Coronary artery (tissue), 2 donors: ENCODE measurements at regions not wholly inside any gene's neighbourhood (a gene's known extent, or its start where the extent isn't known, plus 50 kb on each side); places are given as distances from the start of the nearest gene placed in this dataset.

Source experiments
- DNase-seq: peaks from one replicate; pipeline ENCODE4 v3.0.0-alpha.2; 2017; ENCODE audit warnings: low spot score
- H3K27ac ChIP-seq, 2 donors: fragments of 200-600 bp; sonication (generic); one replicate each; pipeline ENCODE4 v1.5.1; 2016 to 2019
- H3K4me3 ChIP-seq: fragments of 200-600 bp; sonication (generic); 2 replicates; pipeline ENCODE4 v1.5.1; 2016; ENCODE audit warnings: mild to moderate bottlenecking, moderate library complexity
- TF ChIP-seq, protein P1 (sequence below): fragments of 200-600 bp; sonication (generic); IDR thresholded peaks from one replicate; pipeline ENCODE4 v1.5.1; 2019; ENCODE audit warnings: antibody characterized with exemption

DNA sequence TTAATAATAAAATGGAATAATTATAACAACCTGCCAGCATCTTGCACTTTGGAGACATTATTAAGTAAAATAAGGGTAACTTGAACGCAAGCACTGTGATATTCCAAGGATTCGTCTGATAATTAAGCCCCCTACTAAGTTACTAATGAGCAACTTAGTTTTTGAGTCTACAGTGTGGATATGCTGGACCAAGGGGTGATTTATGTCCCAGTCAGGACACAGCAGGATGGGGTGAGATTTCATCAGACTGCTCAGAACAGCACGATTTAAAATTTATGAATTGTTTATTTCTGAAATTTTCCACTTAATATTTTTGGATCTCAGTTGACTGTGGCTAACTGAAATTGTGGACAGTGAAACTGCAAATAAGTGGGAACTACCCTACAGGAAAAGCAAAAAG lies 182.8 kb upstream of the PHF14 start:
- DNase-seq = no peak
- no peak overlapping the region for H3K4me3 ChIP-seq
- no peak overlapping the region for H3K27ac ChIP-seq
- TF ChIP-seq, protein P1, sequence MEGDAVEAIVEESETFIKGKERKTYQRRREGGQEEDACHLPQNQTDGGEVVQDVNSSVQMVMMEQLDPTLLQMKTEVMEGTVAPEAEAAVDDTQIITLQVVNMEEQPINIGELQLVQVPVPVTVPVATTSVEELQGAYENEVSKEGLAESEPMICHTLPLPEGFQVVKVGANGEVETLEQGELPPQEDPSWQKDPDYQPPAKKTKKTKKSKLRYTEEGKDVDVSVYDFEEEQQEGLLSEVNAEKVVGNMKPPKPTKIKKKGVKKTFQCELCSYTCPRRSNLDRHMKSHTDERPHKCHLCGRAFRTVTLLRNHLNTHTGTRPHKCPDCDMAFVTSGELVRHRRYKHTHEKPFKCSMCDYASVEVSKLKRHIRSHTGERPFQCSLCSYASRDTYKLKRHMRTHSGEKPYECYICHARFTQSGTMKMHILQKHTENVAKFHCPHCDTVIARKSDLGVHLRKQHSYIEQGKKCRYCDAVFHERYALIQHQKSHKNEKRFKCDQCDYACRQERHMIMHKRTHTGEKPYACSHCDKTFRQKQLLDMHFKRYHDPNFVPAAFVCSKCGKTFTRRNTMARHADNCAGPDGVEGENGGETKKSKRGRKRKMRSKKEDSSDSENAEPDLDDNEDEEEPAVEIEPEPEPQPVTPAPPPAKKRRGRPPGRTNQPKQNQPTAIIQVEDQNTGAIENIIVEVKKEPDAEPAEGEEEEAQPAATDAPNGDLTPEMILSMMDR = no peak

DNA sequence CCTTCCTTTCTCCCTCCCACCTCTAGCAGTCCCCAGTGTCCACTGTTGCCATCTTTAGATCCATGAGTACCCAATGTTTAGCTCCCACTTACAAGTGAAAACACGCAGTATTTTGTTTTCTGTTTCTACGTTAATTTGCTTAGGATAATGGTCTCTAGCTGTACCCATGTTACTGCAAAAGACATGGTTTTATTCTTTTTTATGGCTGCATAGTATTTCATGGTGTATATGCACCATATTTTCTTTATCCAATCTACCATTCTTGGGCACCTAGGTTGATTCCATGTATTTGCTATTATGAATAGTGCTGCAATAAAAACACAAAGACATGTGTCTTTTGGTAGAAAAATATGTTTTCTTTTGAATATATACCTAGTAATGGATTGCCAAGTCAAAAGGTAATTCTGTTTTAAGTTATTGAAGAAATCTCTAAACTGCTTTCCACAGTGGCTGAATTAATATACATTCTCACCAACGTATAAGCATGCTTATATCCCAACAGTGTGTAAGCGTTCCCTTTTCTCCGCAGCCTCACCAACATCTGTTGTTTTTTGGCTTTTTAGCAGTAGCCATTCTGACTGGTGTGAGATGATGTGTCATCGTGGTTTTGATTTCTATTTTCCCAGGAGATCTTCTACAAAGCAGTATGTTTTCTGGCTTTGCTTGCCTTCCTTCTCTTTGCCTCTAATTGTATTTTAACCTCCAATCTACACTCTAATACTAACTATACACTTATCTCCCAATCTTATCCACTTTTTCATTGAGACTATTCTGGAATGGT lies 179.5 kb upstream of the PHF14 start:
- TF ChIP-seq, protein P1 = no peak
- DNase-seq = no peak
- Histone ChIP-seq H3K27ac (no peak overlapping the region), H3K4me3 (no peak overlapping the region)

DNA sequence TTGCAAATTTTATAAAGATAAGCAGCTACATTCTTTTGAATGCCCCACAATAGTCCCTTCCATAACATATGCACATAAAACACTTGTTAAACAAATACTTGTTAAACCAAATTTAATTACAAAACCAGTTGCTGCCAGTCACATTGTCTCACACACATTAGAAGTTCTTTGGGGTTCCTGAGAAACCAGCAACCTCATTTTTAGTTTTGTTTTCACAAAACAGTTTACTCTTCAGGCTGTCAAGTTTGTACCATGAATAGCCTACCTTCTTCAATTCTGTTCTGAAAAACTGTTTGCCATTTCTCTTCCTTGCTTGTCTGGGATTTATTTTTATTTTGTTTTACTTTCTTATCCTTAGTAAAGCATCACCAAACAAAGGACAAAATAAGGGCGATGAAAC lies 176.5 kb upstream of the PHF14 start:
- Histone ChIP-seq H3K27ac (no peak overlapping the region), H3K4me3 (no peak overlapping the region)
- TF ChIP-seq, protein P1 = no peak
- DNase-seq = no peak

DNA sequence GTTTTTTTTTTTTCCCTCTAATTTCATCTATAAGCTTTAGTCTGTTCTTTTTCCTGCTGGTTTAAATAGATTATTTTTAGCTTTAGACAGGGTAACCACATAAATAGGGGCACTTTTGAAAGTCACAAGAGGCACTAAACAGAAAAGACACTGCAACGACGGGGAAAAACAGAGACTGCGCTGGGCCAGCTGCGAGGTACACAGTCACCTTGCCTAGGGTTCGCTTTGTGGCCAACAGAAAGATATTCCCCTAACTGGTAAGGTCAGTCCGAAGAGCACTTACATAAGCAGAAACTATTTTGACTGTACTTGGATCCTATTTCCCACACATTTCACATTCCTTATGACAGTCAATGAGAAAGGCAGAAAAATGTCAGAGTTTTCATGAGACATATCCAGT lies 175.6 kb upstream of the PHF14 start:
- Histone ChIP-seq H3K4me3 (no peak overlapping the region), H3K27ac (no peak overlapping the region)
- DNase-seq = no peak
- TF ChIP-seq, protein P1 = no peak

DNA sequence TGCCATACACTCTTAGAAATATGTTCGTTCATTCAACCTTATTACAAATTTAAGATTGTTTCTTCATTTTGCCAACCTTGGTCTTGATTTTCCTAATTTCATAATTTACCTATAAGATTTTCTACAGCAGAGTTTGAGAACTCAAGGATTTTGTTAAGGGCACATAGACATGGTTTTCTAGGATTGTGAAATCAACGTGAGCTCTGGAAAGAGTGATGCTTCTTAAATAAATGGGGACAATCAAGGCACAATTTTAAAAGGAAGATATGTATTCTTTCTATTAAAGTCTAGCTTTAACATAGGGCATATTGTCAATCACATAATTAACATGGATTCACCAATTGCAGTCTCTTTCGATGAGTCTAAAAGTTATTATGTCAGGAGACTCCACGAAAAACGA lies 174.2 kb upstream of the PHF14 start:
- Histone ChIP-seq H3K27ac (no peak overlapping the region), H3K4me3 (no peak overlapping the region)
- TF ChIP-seq, protein P1 = no peak
- no peak for DNase-seq

DNA sequence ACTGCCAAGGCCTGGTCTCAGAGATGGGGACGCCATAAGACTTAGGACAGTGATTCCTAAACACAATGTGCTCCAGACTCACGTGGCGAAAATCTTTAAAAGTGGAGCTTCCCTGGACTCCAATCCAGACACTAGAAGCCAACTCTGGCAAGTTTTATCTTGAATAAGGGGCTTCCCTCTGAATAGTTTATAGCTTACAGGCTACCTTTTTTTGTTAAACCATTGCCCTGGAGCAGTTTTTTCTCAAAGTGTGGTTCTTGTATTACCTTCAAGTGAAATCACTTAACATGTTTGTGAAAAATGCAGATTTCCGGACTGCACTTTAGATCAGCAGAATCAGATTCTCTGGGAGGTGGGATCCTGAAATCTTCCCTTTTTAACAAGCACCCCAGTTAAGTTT lies 171.7 kb upstream of the PHF14 start:
- no peak for DNase-seq
- H3K4me3 ChIP-seq = no peak overlapping the region
- TF ChIP-seq, protein P1 = no peak
- H3K27ac ChIP-seq = no peak overlapping the region

DNA sequence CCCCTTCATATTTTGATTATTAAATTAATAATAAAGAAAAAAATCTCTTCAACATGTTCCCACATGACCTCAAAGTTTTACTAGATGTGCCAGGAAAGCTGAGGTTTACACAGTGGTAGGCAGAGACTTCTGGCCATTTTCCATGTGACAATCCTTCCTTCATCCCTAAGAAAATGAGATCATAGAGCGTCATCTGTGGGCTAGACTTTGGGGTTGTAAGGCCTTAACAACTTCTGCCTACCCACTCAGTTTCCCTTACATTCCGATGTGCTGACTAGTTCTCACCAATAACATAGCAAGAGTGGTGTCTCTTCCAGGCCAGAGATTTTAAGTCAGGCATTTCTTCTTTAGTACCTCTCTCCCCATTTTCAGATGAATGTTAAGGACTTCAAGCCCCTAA lies 171.1 kb upstream of the PHF14 start:
- Histone ChIP-seq H3K4me3 (no peak overlapping the region), H3K27ac (no peak overlapping the region)
- TF ChIP-seq, protein P1 = no peak
- no peak for DNase-seq
